ENCODE measurements at regions not wholly inside any gene's neighbourhood (a gene's known extent, or its start where the extent isn't known, plus 50 kb on each side); places are given as distances from the start of the nearest gene placed in this dataset.

DNA sequence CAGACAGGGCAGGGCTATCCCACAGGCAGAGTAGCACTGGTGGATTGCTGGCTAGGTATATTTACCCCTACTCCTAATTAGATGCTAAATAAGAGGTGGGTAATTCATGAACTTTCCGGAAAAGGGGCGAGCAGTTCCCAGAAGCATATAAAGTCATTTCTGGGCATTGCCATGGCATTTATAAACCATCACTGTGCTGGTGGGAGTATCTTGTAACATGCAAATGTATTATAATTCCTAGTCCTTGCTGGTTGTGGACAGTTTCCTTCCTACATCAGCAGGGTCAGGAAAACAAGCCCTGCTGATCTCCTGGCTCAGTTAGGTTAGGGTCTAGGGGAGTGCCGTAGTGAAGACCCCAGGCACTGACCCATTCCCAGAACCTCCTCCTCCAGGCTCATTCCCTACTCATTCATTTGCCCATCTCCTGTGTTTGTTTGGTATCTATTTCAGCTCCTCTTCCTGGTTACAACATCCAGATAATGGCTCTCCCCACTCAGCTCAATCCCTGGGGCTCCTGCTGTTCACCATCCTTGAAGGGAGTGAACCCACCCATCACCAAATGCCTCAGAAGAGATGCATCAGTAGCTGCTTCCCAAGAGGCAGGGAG lies 282.7 kb downstream of the SRBD1 start:
- TF ChIP-seq CTCF (IDR thresholded peaks at IDR 0.05; ENCODE audit: low read length) (no peak), EZH2 (IDR thresholded peaks at IDR 0.05; ENCODE audit: borderline replicate concordance, low read length) (no peak)

All from OCI-LY1 (cell line).